ENCODE measurements at regions not wholly inside any gene's neighbourhood (a gene's known extent, or its start where the extent isn't known, plus 50 kb on each side); places are given as distances from the start of the nearest gene placed in this dataset.

- TF ChIP-seq PATZ1 (CRISPR knock-in tag; IDR thresholded peaks at IDR 0.05; ENCODE audit: borderline replicate concordance) (no peak), OSR1 (CRISPR knock-in tag; IDR thresholded peaks at IDR 0.05) (no peak)
- 0 out of 3 replicates have a peak, but pooled peaks have one; percentile 32 for ATAC-seq
Observed at GRCh38 chr5:67992923-67993322, 222.6 kb upstream of the PIK3R1 start.

GRCh38 chr5:67989456-67989855 is 226.1 kb upstream of the PIK3R1 start:
- TF ChIP-seq TSHZ2 (CRISPR knock-in tag; IDR thresholded peaks at IDR 0.05) (no peak), ZC3H10 (CRISPR knock-in tag; IDR thresholded peaks at IDR 0.05) (no peak), OSR1 (CRISPR knock-in tag; IDR thresholded peaks at IDR 0.05) (no peak), ZNF70 (CRISPR knock-in tag; IDR thresholded peaks at IDR 0.05) (no peak), CSRNP3 (CRISPR knock-in tag; IDR thresholded peaks at IDR 0.05) (no peak), ZFP3 (CRISPR knock-in tag; IDR thresholded peaks at IDR 0.05) (no peak), ISL1 (CRISPR knock-in tag; IDR thresholded peaks at IDR 0.05) (no peak), RARB (CRISPR knock-in tag; IDR thresholded peaks at IDR 0.05) (no peak), GLIS3 (CRISPR knock-in tag; IDR thresholded peaks at IDR 0.05) (no peak), TOX (CRISPR knock-in tag; IDR thresholded peaks at IDR 0.05; ENCODE audit: borderline replicate concordance) (no peak)
- ATAC-seq: no peak

GRCh38 chr5:67986761-67987160 is 228.8 kb upstream of the PIK3R1 start:
- ATAC-seq: no peak
- TF ChIP-seq TSHZ2 (CRISPR knock-in tag; IDR thresholded peaks at IDR 0.05): no peak

GRCh38 chr5:67985686-67986387 is 229.7 kb upstream of the PIK3R1 start:
- no peak for TF ChIP-seq ZFP30 (CRISPR knock-in tag; IDR thresholded peaks at IDR 0.05)
- no peak for TF ChIP-seq ISL1 (CRISPR knock-in tag; IDR thresholded peaks at IDR 0.05)
- TF ChIP-seq ZFP3 (CRISPR knock-in tag; IDR thresholded peaks at IDR 0.05): no peak
- TF ChIP-seq ESRRG (CRISPR knock-in tag; IDR thresholded peaks at IDR 0.05): no peak
- peak; percentile 31; the same call in 1 of the 3 replicates for ATAC-seq

- ATAC-seq: no peak
- TF ChIP-seq ZNF70 (CRISPR knock-in tag; IDR thresholded peaks at IDR 0.05) (no peak), CSDC2 (CRISPR knock-in tag; IDR thresholded peaks at IDR 0.05) (no peak), RARB (CRISPR knock-in tag; IDR thresholded peaks at IDR 0.05) (no peak), CREB5 (CRISPR knock-in tag; IDR thresholded peaks at IDR 0.05; ENCODE audit: low read depth) (no peak), TSHZ2 (CRISPR knock-in tag; IDR thresholded peaks at IDR 0.05) (no peak), ZNF8 (CRISPR knock-in tag; IDR thresholded peaks at IDR 0.05) (no peak), CSRNP3 (CRISPR knock-in tag; IDR thresholded peaks at IDR 0.05) (no peak), PPARA (CRISPR knock-in tag; IDR thresholded peaks at IDR 0.05; ENCODE audit: borderline replicate concordance) (no peak), BACH2 (CRISPR knock-in tag; IDR thresholded peaks at IDR 0.05; ENCODE audit: borderline replicate concordance) (no peak), ZFP3 (CRISPR knock-in tag; IDR thresholded peaks at IDR 0.05) (no peak), TOX (CRISPR knock-in tag; IDR thresholded peaks at IDR 0.05; ENCODE audit: borderline replicate concordance) (no peak)
Observed at GRCh38 chr5:67984546-67984945, 231.0 kb upstream of the PIK3R1 start.

Measured in SK-N-SH treated with all-trans-retinoic acid at 6 μM for 48 hours (cell line).